OCI-LY3 (cell line): ENCODE measurements at regions not wholly inside any gene's neighbourhood (a gene's known extent, or its start where the extent isn't known, plus 50 kb on each side); places are given as distances from the start of the nearest gene placed in this dataset.

Experiments used
- H2AFZ ChIP-seq: fragments of 200-600, 300-600 bp; shearing (Covaris generic); 2 replicates; pipeline ENCODE4 v1.6.0; 2014; ENCODE audit warnings: antibody characterized with exemption, low read depth, low read length
- H3K27ac ChIP-seq: fragments of 200-600, 300-600 bp; sonication (generic); 2 replicates; pipeline ENCODE4 v1.5.1; 2014; ENCODE audit warnings: mild to moderate bottlenecking, low read length, moderate library complexity, mixed read lengths
- H3K27me3 ChIP-seq: fragments of 200-600, 300-600 bp; sonication (generic); 2 replicates; pipeline ENCODE4 v1.6.1; 2014; ENCODE audit warnings: low read depth, low read length, mixed read lengths
- H3K36me3 ChIP-seq: fragments of 200-600, 300-600 bp; sonication (generic); replicated peaks from 2 replicates; pipeline ENCODE3; 2014; ENCODE audit warnings: low read depth, low read length, mixed read lengths
- H3K4me1 ChIP-seq: fragments of 300-600, 200-600 bp; sonication (generic); 2 replicates; pipeline ENCODE4 v1.6.1; 2014; ENCODE audit warnings: low read length, mixed read lengths
- H3K4me2 ChIP-seq: fragments of 200-600, 300-600 bp; sonication (generic); 2 replicates; pipeline ENCODE4 v1.6.1; 2014; ENCODE audit warnings: low read length, mixed read lengths
- H3K4me3 ChIP-seq: fragments of 300-600, 200-600 bp; sonication (generic); 2 replicates; pipeline ENCODE4 v1.5.1; 2014; ENCODE audit warnings: antibody characterized with exemption, mild to moderate bottlenecking, low read length, moderate library complexity
- H3K79me2 ChIP-seq: fragments of 300-600, 200-600 bp; shearing (Covaris generic); 2 replicates; pipeline ENCODE4 v1.6.1; 2014; ENCODE audit warnings: mild to moderate bottlenecking, low read length, mixed read lengths
- H3K9ac ChIP-seq: fragments of 300-600, 200-600 bp; shearing (Covaris generic); 2 replicates; pipeline ENCODE4 v1.6.0; 2014; ENCODE audit warnings: mild to moderate bottlenecking, low read length, moderate library complexity
- H3K9me3 ChIP-seq: fragments of 200-600, 300-600 bp; shearing (Covaris generic); 2 replicates; pipeline ENCODE4 v1.6.1; 2014; ENCODE audit warnings: low read length, mixed read lengths; ENCODE audit not compliant: insufficient read depth
- H4K20me1 ChIP-seq: fragments of 200-600, 300-600 bp; sonication (generic); 2 replicates; pipeline ENCODE4 v1.6.1; 2016; ENCODE audit warnings: low read length, mixed read lengths; ENCODE audit not compliant: insufficient read depth
- EZH2phosphoT487 ChIP-seq: fragments of 200-600 bp; shearing (Covaris generic); IDR thresholded peaks from 2 replicates; pipeline ENCODE4 v1.6.1; 2018; ENCODE audit warnings: antibody characterized with exemption, mixed run types, low read depth
- TF ChIP-seq, protein P1 (sequence below): fragments of 200-600, 300-600 bp; sonication (generic); IDR thresholded peaks from 2 replicates; pipeline ENCODE4 v1.5.1; 2014; ENCODE audit warnings: antibody characterized with exemption, low read length, low read depth

- no peaks in the 10 kb centered on the region for H3K27me3 ChIP-seq
- H3K4me1 ChIP-seq = no peaks in the 10 kb centered on the region
- no peak overlapping the region for H3K27ac ChIP-seq
- TF ChIP-seq EZH2phosphoT487 = no peak
- TF ChIP-seq, protein P1, sequence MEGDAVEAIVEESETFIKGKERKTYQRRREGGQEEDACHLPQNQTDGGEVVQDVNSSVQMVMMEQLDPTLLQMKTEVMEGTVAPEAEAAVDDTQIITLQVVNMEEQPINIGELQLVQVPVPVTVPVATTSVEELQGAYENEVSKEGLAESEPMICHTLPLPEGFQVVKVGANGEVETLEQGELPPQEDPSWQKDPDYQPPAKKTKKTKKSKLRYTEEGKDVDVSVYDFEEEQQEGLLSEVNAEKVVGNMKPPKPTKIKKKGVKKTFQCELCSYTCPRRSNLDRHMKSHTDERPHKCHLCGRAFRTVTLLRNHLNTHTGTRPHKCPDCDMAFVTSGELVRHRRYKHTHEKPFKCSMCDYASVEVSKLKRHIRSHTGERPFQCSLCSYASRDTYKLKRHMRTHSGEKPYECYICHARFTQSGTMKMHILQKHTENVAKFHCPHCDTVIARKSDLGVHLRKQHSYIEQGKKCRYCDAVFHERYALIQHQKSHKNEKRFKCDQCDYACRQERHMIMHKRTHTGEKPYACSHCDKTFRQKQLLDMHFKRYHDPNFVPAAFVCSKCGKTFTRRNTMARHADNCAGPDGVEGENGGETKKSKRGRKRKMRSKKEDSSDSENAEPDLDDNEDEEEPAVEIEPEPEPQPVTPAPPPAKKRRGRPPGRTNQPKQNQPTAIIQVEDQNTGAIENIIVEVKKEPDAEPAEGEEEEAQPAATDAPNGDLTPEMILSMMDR = no peak
- H3K9me3 ChIP-seq = no peaks in the 10 kb centered on the region
- H3K36me3 ChIP-seq = no peaks in the 10 kb centered on the region
- H4K20me1 ChIP-seq = no peaks in the 10 kb centered on the region
- H3K4me3 ChIP-seq = no peak overlapping the region
- no peaks in the 10 kb centered on the region for H3K79me2 ChIP-seq
- no peak overlapping the region for H2AFZ ChIP-seq
- H3K4me2 ChIP-seq = no peak overlapping the region
- H3K9ac ChIP-seq = no peak overlapping the region
Measured at GRCh38 chr2:66242099-66242789, 192.7 kb upstream of the MEIS1 start.

- no peaks in the 10 kb centered on the region for H4K20me1 ChIP-seq
- no peaks in the 10 kb centered on the region for H3K36me3 ChIP-seq
- no peak overlapping the region for H3K4me2 ChIP-seq
- no peak overlapping the region for H3K9ac ChIP-seq
- H3K4me3 ChIP-seq = no peak overlapping the region
- H3K4me1 ChIP-seq = no peaks in the 10 kb centered on the region
- H2AFZ ChIP-seq = no peak overlapping the region
- no peak overlapping the region for H3K27ac ChIP-seq
- no peaks in the 10 kb centered on the region for H3K79me2 ChIP-seq
- H3K27me3 ChIP-seq = no peaks in the 10 kb centered on the region
- no peaks in the 10 kb centered on the region for H3K9me3 ChIP-seq
- no peak for TF ChIP-seq EZH2phosphoT487
- TF ChIP-seq, protein P1 = no peak
Measured at GRCh38 chr2:66240286-66240685, 194.6 kb upstream of the MEIS1 start.

GRCh38 chr2:66239655-66240054, 195.3 kb upstream of the MEIS1 start:
- no peak overlapping the region for H3K4me3 ChIP-seq
- no peaks in the 10 kb centered on the region for H3K9me3 ChIP-seq
- H3K9ac ChIP-seq = no peak overlapping the region
- H2AFZ ChIP-seq = no peak overlapping the region
- no peaks in the 10 kb centered on the region for H3K4me1 ChIP-seq
- H3K79me2 ChIP-seq = no peaks in the 10 kb centered on the region
- no peak overlapping the region for H3K27ac ChIP-seq
- H4K20me1 ChIP-seq = no peaks in the 10 kb centered on the region
- no peaks in the 10 kb centered on the region for H3K27me3 ChIP-seq
- H3K4me2 ChIP-seq = no peak overlapping the region
- no peaks in the 10 kb centered on the region for H3K36me3 ChIP-seq
- TF ChIP-seq EZH2phosphoT487 = no peak
- TF ChIP-seq, protein P1 = no peak

DNA sequence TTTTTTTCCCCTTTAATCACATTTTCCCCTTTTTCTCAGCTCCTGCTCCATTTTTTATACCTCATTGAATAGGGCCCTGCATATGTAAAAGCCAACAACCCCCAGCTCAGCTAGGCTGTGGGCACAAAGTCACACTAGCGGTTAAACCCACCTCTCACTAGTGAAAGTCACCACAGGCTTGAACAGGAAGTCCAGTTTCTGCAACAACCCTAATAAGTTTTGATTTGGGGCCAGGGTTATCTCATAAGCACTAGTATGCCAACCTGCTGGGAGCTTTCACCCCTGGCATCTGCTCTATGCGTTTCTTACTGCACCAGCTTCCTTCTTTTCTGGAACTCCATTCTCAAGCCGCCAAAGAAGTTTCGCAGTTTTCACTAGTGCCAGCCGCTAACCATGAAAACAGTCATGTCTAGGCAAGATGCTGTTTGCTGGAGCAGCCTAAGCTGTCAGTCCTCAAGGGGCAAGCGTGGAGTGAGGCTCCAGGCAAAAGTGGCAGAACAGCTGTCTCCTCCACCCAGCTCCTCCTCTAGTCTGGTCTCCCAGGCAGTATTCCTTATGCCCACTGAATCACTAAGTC, 197.0 kb upstream of the MEIS1 start:
- Histone ChIP-seq H3K4me1 (no peaks in the 10 kb centered on the region), H3K27ac (no peak overlapping the region), H3K27me3 (no peaks in the 10 kb centered on the region), H3K4me3 (no peak overlapping the region), H3K79me2 (no peaks in the 10 kb centered on the region), H4K20me1 (no peaks in the 10 kb centered on the region), H2AFZ (no peak overlapping the region), H3K36me3 (no peaks in the 10 kb centered on the region), H3K9ac (no peak overlapping the region), H3K4me2 (no peak overlapping the region), H3K9me3 (no peaks in the 10 kb centered on the region)
- TF ChIP-seq EZH2phosphoT487 = no peak
- TF ChIP-seq, protein P1 = no peak
